Eye (tissue), 1 donor: ENCODE measurements at regions not wholly inside any gene's neighbourhood (a gene's known extent, or its start where the extent isn't known, plus 50 kb on each side); places are given as distances from the start of the nearest gene placed in this dataset.
"Not testable (repeated sequence)": the region's sequence is repeated elsewhere in the genome, so short reads cannot be mapped to it uniquely, and the experiment has no call there.

ENCODE experiments used
- DNase-seq: peaks from one replicate; pipeline ENCODE4 v3.0.0-alpha.2; 2015

GRCh38 chr10:8283166-8283905 lies 228.8 kb downstream of the GATA3 start:
- DNase-seq = no peak

- no peak for DNase-seq
Observed at GRCh38 chr10:8283986-8284385, 229.5 kb downstream of the GATA3 start.

- DNase-seq = not testable (repeated sequence)
Observed at GRCh38 chr10:8285970-8286369, 231.5 kb downstream of the GATA3 start.

- no peak for DNase-seq
Observed at GRCh38 chr10:8288600-8288999, 234.1 kb downstream of the GATA3 start.

GRCh38 chr10:8289186-8289924 lies 234.9 kb downstream of the GATA3 start:
- DNase-seq = no peak

GRCh38 chr10:8294779-8295178 lies 240.3 kb downstream of the GATA3 start:
- no peak for DNase-seq

GRCh38 chr10:8295311-8295710 lies 240.8 kb downstream of the GATA3 start:
- no peak for DNase-seq

- peak; percentile 51 for DNase-seq
Observed at GRCh38 chr10:8296090-8296733, 241.7 kb downstream of the GATA3 start.

GRCh38 chr10:8296734-8297101 lies 242.2 kb downstream of the GATA3 start:
- DNase-seq = no peak

- DNase-seq = no peak
Observed at GRCh38 chr10:8297107-8297506, 242.6 kb downstream of the GATA3 start.

GRCh38 chr10:8297959-8298358 lies 243.5 kb downstream of the GATA3 start:
- no peak for DNase-seq

GRCh38 chr10:8298896-8299570 lies 244.5 kb downstream of the GATA3 start:
- DNase-seq = peak; percentile 31

GRCh38 chr10:8300925-8301324 lies 246.4 kb downstream of the GATA3 start:
- peak; percentile 34 for DNase-seq

GRCh38 chr10:8301333-8301732 lies 246.8 kb downstream of the GATA3 start:
- DNase-seq = no peak

- no peak for DNase-seq
Observed at GRCh38 chr10:8301831-8302230, 247.3 kb downstream of the GATA3 start.

GRCh38 chr10:8302565-8302964 lies 248.1 kb downstream of the GATA3 start:
- no peak for DNase-seq

- DNase-seq = no peak
Observed at GRCh38 chr10:8304861-8305260, 250.4 kb downstream of the GATA3 start.

- DNase-seq = no peak
Observed at GRCh38 chr10:8305876-8306652, 251.6 kb downstream of the GATA3 start.

GRCh38 chr10:8306685-8307364 lies 252.3 kb downstream of the GATA3 start:
- DNase-seq = no peak

GRCh38 chr10:8310930-8311329 lies 256.4 kb downstream of the GATA3 start:
- DNase-seq = no peak

- DNase-seq = no peak
Observed at GRCh38 chr10:8311526-8312070, 257.1 kb downstream of the GATA3 start.

- DNase-seq = no peak
Observed at GRCh38 chr10:8312079-8312478, 257.6 kb downstream of the GATA3 start.
